NCI-H146 treated with DMSO at 0.1 percent for 48 hours (cell line): ENCODE measurements at regions not wholly inside any gene's neighbourhood (a gene's known extent, or its start where the extent isn't known, plus 50 kb on each side); places are given as distances from the start of the nearest gene placed in this dataset.
"Not testable (repeated sequence)": the region's sequence is repeated elsewhere in the genome, so short reads cannot be mapped to it uniquely, and the experiment has no call there.

Source experiments
- DNase-seq: peaks from one replicate; lab custom pipeline; 2025; ENCODE audit not compliant: unreplicated experiment; lab: John Stamatoyannopoulos, UW

DNA sequence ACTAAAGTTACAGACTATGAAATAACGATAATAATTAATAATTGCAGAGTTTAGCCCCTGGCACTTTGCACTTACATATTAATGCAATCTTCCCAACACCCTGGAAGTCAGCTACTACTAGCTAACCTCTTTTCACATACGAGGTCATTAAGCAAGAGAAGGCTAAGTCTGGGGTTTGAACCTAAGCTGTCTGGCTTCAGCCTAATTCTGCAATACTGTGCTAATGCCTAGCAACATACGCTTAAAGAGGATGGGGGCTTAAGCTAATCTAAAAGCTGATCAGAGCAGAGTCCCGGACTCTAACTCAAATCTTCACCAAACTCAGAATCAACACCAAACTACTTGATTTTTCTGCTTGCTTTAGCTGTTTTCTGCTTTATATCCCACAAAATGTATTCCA lies 168.7 kb upstream of the GNAI1 start:
- DNase-seq, result no peak

DNA sequence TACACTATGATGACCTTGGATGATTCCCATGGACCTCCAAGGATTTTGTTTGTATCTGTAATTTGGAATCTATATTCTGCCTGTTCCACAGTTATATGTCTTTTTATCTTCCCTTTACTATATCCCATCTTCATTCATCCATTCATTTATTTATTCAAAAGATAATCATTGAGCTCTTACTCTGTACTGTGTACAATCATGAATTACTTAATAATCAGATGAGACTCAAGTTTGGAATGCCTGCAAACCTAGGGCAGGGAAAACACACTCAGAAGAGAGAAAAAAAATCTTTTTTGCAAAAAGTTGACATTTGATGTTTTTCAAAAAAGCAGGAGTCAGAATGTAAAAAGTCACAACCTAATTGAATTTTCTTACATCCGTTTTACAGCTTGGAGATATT lies 170.2 kb upstream of the GNAI1 start:
- no peak for DNase-seq

DNA sequence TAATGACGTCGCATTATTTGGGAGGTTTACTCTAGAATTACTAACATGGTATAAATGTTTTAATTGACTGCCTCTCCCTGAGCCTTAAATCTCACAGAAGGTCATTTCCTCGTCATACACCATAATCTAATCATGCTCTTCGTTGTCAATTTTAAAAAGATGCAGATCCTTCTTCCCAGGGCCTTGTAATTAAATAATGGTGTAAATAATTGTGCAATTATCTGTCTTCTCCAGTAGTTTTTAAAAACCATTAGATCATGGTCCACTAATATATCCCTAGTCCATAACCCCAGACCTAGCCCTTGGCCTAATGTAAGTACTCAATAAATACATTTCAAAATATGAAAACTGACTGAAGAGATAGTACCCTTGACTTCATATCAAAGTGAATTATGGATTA lies 181.5 kb upstream of the GNAI1 start:
- no peak for DNase-seq

DNA sequence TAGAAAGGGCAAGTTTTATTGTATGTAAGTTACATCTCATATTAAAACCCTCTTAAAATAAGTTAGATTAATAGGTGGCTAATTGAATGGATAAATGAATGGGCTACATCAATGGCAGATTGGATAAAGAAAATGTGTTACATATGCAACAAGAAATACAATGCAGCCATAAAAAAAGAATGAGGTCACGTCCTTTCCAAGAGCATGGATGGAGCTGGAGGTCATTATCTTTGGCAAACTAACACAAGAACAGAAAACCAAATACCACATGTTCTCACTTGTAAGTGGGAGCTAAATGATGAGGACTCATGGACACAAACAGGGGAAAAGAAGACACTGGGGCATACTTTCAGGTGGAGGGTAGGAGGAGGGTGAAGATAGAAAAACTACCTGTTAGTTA lies 182.2 kb upstream of the GNAI1 start:
- DNase-seq, result no peak

DNA sequence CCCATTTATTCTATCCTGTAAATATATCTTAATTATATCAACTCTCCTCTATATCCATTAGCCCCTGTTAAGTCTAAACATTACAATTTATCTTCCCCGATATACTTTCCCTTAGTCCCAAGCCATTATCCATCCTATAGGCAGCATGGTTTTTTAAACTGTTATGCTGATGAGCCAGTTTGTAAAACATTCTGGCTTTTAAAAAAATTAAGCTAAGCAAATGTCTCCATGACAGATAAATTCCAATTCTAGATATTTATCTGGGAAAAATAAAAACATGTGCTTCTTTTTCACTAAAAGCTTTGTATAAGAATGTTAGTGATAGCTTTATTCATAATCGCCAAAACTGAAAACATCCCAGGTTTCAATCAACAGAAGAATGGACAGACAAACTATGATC lies 183.2 kb upstream of the GNAI1 start:
- no peak for DNase-seq

DNA sequence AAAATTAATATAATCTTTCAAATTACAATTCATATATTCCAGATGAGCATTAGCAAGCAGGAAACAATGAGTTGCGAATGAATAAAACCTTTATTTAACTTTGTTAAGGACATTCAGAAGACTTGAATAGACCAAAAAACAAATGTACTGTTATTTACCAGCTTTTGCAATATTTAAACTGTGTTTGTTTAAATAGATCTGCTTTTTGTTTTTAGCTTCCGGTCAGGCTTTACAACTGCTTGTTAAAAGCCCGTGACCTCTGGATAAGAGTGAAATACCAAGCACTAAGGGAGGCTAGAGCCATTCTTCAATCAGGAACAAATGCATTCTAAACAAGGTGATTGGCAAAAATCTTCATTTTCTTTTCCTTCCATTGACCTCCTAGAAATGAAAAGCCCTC lies 184.9 kb upstream of the GNAI1 start:
- no peak for DNase-seq

DNA sequence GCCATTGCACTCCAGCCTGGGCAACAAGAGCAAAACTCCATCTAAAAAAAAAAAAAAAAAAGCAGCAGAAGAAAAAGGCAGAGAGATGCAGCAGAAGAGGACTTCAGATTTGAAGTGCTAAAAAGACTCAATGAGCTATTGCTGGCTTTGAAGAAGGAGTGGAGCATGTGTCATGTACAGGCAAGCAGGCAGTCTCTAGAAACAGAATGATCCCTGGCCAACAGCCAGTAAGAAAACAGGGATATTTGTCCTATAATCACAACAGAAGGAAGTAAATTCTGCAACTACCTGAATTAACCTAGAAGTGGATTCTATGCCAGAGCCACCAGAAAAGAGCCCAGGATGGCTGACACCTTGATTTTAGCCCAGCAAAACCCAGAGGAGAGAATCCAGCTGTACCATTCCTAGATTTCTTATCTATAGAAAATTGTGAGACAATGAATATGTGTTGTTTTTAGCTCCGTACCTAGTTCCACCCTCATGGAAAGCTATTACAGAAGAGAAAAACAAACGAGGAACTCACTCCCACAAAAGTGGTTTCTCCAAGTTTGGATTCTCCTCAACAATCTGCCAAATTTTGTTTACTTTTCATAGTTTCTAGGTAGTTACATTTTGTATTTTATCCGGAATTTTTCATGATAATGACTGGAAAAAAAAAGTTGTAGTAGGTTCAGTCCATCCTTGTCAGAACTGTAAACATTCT lies 198.2 kb upstream of the GNAI1 start:
- DNase-seq, result no peak

DNA sequence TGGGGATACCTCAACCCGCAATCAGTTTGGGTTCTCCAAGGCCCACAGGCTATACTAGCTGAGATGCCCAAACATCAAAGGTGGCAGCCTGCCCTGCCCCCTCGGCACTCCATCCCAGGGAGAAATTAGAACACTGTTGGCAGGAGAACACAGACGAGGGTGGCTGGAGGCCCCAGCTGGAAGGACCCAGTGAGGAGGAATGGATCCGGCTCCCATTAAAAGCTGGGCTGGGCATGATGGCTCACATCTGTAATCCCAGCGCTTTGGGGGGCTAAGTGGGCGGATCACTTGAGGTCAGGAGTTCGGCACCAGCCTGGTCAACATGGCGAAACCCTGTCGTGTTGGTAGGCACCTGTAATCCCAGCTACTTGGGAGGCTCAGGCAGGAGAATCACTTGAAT lies 199.9 kb upstream of the GNAI1 start:
- DNase-seq, result no peak

DNA sequence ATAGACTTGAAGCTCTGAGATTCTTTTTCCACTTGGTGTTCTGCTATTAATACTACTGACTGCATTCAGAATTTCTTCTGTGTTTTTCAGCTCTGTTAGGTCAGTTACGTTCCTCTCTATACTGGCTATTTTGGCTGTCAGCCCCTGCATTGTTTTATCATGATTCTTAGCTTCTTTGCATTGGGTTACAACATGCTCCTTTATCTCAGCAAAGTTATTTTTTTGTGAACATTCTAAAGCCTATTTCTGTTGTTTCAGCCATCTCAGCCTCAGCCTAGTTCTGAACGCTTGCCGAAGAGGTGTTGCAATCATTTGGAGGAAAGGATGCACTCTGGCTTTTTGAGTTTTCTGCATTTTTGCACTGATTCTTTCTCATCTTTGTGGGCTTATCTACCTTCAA lies 201.5 kb upstream of the GNAI1 start:
- DNase-seq, result no peak

DNA sequence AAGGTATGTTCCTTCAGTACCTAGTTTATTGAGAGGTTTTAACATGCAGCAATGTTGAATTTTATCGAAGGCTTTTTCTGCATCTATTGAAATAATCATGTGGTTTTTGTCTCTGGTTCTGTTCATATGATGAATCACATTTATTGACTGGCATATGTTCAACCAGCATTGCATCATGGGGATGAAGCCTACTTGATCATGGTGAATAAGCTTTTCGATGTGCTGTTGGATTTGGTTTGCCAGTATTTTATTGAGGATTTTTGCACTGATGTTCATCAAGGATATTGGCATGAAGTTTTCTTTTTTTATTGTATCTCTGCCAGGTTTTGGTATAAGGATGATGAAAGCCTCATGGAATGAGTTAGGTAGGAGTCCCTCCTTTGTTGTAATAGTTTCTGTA lies 204.0 kb upstream of the GNAI1 start:
- DNase-seq, result no peak

DNA sequence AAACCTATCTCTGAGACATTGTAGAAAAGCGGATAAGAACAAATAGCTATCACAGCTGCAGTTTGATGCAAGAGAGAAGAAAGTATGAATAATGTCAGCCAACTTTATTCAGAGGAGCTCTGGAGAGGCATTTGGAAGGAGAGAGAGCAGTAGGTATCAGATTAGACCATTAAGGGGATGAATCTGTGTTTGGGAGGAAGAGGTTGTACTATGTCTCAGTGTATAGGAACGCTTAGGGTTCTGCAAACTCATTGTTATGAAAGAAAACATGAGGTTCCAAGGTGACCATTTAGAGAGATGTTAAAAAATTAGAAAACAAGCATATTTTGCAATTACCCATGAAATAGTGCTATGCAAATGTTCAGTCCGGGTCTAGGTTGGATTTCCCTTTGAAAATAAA lies 207.5 kb upstream of the GNAI1 start:
- DNase-seq, result no peak

DNA sequence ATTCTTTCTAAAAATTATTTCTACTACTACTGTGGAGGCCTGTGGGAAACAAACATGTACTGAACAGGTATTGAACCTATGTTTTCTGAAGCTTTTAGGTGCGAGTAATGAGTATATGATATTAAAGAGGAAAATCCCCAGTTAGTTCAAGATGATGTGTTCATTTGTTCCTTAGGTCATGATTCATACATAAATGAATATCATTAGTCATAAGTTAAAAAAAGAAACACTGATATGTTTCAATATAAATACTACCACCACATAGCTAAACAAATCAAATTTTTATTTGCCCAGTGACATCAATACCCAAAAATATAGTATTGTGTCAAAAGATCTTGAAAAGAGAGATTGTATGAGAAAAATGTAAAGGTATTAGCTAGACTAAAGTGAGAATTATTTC lies 210.7 kb upstream of the GNAI1 start:
- no peak for DNase-seq

DNA sequence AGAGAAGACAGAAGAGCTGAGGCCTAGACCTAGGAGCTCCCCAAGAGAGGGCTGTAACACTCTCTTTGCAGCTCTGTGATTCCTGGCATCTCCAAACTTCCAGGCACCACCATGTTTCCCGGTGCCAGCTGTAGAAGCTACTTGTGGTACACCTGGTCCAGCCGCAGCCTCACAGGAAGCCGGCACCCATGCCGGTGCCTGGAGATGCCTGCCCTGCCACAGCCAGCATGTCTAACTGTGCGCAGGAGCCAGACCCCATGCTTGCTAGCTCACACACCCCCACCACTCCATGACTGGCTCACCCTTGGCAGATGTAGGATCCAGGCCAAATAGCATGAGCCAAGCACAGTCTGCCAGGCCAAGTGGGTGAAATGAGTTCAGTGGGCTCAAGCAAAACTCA lies 211.7 kb upstream of the GNAI1 start:
- DNase-seq, result no peak

DNA sequence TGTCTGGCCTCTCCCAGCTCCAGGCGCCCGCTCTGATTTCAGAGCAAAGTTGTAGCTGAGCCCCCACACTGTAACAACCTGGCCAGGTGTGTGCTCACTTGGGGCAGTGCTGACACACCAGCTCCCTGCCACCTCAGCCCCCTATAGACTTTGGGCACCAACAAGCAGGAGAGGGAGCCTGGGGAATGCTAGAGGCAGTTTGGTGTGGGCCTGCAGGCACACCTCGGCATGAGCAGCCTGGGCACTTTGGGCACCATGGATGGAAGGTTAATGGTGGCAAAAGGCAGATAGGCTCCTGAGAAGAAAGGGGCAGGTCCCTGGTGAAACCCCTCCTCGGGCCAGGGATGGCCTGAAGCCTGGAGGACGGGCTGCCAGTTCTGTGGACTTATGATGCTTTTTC lies 212.7 kb upstream of the GNAI1 start:
- DNase-seq, result no peak

DNA sequence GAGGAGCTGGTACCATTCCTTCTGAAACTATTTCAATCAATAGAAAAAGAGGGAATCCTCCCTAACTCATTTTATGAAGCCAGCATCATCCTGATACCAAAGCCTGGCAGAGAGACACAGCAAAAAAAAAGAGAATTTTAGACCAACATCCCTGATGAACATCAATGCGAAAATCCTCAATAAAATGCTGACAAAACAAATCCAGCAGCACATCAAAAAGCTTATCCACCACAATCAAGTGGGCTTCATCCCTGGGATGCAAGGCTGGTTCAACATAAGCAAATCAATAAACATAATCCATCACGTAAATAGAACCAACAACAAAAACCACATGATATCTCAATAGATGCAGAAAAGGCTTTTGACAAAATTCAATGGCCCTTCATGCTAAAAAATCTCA lies 216.0 kb upstream of the GNAI1 start:
- DNase-seq, result not testable (repeated sequence)

DNA sequence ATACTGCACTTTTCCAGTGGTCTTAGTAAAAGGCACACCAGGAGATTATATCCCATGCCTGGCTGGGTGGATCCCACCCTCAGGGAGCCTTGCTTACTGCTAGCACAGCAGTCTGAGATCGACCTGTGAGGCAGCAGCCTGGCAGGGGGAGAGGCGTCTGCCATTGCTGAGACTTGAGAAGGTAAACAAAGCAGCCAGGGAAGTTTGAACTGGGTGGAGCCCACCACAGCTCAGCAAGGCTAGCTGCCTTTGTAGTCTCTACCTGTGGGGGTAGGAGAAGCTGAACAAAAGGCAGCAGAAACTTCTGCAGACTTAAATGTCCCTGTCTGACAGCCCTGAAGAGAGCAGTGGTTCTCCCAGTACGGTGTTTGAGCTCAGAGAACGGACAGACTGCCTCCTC lies 219.3 kb upstream of the GNAI1 start:
- DNase-seq, result not testable (repeated sequence)

DNA sequence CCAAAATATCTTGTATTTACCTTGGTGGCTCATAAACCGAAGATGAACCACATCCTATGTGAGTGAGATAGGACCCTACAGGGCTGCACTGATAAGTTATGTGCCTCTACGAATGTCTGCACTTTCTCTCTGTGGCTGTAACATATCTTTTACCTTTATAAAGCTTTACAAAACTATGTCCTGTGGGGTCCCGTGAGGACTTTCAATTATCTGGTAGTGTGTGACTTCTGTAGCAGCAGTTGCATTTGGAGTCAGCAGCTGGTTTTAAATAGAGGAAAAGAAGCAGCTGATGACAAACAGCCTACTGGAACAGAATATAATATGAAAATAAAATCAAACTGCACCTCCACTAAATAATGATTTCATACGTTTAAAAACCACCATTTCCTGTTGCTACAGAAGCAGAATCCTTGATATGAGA lies 222.4 kb upstream of the GNAI1 start:
- no peak for DNase-seq

DNA sequence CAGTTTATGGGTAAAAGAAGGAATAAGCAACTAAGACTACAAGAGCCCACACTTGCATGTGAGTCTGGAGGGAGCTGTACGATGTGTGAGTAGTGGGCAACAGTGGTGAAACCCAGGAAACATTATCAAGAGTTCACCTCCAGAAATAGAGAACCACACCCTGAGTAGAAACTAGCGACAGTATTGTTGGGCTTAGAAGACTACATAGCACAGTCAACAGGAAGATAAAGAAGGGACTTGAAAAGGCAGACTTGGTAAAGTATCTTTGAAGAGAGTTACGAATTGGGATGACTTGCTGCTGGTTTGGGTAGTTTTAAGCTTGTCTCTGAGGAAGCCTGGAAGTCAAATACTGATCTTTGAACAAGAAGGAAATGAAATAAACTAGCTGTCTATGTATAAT lies 223.2 kb upstream of the GNAI1 start:
- DNase-seq, result no peak

DNA sequence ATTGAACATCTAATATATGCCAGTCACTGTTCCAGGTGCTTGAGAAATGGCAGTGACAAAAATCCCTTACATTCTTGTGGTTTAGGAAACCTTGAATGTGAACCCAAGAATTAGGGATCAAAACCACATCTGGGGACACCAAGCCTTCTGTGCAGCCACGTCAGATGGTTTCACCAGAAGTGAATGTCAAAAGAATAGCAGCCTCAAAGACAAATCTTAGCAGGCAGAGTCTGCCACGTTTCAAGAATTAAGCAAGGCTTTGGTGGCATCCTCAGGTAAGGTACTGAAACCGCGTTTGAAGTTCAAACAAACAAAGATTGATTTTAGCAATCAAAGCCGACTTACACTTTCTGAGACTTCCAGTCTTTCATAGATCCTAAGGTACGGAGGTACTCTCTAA lies 225.5 kb upstream of the GNAI1 start:
- no peak for DNase-seq

DNA sequence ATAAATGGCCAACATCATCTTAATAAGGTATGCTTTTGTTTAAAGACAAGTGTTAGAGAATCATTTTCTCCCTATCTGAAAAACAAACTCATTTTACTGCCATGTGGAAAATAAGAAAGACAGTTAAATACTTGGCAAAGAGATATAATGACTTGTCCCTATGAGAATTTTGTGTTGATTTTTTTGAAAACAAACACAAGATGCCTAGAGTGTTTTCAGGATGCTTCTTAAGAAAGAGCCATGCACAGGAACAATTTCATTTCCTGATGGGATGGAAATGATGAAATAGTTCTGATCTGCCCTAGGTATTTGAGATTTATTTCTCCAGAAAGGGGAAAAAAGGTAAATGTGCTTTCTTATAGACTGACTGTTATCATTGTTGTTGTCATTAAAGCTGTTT lies 237.5 kb upstream of the GNAI1 start:
- DNase-seq, result no peak

DNA sequence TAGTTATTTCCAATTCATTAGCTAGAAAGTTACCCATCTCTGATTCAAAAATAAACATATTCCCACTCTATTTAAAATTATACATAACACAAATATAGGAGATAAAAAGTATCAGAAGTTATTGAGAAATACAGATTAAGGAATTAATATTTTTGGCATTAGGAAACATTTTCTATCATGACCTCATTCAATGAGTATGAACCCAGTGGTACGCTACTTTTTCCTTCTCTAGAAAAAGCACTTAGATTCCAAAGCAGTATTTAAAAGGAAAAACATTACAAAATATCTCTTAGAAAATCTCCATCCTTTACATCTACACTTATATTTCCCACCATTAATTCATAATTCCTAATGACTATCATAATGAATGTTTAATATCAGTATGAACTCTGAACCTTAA lies 240.6 kb upstream of the GNAI1 start:
- DNase-seq, result no peak

DNA sequence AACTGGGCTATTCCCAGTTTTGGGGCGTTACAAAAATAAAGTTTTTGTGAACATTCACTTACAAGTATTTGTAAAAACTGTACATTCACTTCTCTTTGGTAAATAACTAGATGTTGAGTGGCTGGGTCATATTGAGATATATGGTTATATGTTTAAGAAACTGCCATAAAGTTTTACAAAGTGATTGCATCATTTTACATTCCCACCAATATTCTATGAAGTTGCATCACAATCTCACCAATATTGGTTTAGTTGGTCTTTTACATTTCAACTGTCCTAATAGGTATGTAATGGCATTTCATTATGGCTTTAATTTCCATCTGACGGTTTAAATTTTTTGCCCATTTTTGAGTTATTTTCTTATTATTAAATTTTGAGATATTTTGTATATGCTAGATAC lies 251.7 kb upstream of the GNAI1 start:
- DNase-seq, result no peak

DNA sequence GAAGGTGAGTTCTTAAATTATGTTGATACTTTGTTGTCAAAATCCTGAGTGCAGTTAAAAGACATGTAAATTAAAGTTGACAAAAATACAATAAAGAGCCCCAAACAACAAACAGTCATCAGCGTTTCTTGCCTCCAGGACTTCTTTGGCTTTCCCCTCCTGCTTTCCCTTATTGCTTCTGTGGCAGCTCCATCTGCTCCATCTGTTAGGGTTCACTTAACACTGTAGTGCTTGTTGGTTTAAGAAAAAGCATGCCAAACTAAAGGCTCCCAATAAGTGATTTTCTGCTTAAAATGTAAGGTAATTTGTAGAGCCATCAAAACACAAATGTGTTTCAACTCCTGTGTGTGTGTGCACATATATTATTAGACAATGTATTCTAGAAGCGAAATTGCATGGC lies 254.3 kb upstream of the GNAI1 start:
- DNase-seq, result no peak
